CD14-positive monocyte (primary cell): ENCODE measurements at regions not wholly inside any gene's neighbourhood (a gene's known extent, or its start where the extent isn't known, plus 50 kb on each side); places are given as distances from the start of the nearest gene placed in this dataset.

Source experiments
- DNase-seq, 3 donors: peaks; one replicate each; pipeline ENCODE4 v3.0.0-alpha.2; 2011 to 2022
- H2AFZ ChIP-seq: 2 replicates; pipeline ENCODE4 v1.6.0; 2012; ENCODE audit warnings: mild to moderate bottlenecking, low read depth, low read length, inconsistent platforms; ENCODE audit not compliant: insufficient read depth, poor library complexity, severe bottlenecking
- H3K27ac ChIP-seq, 2 donors: 1 replicate in 1 of 2; 2 replicates in 1 of 2; pipeline ENCODE4 v1.5.1; 2012 to 2013; ENCODE audit warnings: low read length in 2 of 2, control low read depth in 1 of 2, inconsistent platforms in 1 of 2, low read depth in 1 of 2, mild to moderate bottlenecking in 1 of 2
- H3K27me3 ChIP-seq, 2 donors: one replicate each; pipeline versions ENCODE4 v1.6.0 to v1.6.1; 2011 to 2013; ENCODE audit warnings: low read length in 2 of 2; ENCODE audit not compliant: control insufficient read depth in 2 of 2, insufficient read depth in 2 of 2
- H3K36me3 ChIP-seq, 2 donors: replicated peaks in 1 of 2; 1 replicate in 1 of 2; 2 replicates in 1 of 2; pipeline versions ENCODE4 v1.5.1 to v1.6.1; 2012 to 2013; ENCODE audit warnings: low read length in 2 of 2, control low read depth in 1 of 2, inconsistent platforms in 1 of 2, mild to moderate bottlenecking in 1 of 2; ENCODE audit not compliant: insufficient read depth in 2 of 2, control insufficient read depth in 1 of 2
- H3K4me1 ChIP-seq, 2 donors: 1 replicate in 1 of 2; 2 replicates in 1 of 2; pipeline versions ENCODE4 v1.5.1 to v1.6.1; 2012 to 2013; ENCODE audit warnings: low read length in 2 of 2, control low read depth in 1 of 2, inconsistent platforms in 1 of 2, mild to moderate bottlenecking in 1 of 2, moderate library complexity in 1 of 2; ENCODE audit not compliant: insufficient read depth in 2 of 2, control insufficient read depth in 1 of 2
- H3K4me2 ChIP-seq: replicated peaks from 2 replicates; pipeline ENCODE3; 2012; ENCODE audit warnings: low read length, moderate library complexity, mild to moderate bottlenecking; ENCODE audit not compliant: poor library complexity, severe bottlenecking; ENCODE audit errors: extremely low read depth
- H3K4me3 ChIP-seq, 3 experiments: fragments of 200-600 bp in 1 of 3; sonication (generic) in 1 of 3; replicated peaks in 1 of 3; 1 replicate in 2 of 3; 2 replicates in 1 of 3; pipeline ENCODE4 v1.5.1; 2011 to 2013; ENCODE audit warnings: low read length in 3 of 3, mild to moderate bottlenecking in 3 of 3, control low read depth in 2 of 3, low read depth in 2 of 3, inconsistent platforms in 1 of 3, moderate library complexity in 1 of 3
- H3K79me2 ChIP-seq: 2 replicates; pipeline ENCODE4 v1.6.0; 2012; ENCODE audit warnings: mild to moderate bottlenecking, control low read depth, inconsistent platforms, low read length, moderate library complexity; ENCODE audit not compliant: insufficient read depth
- H3K9ac ChIP-seq: 2 replicates; pipeline ENCODE4 v1.6.0; 2017; ENCODE audit warnings: low read length, mild to moderate bottlenecking; ENCODE audit not compliant: insufficient read depth, poor library complexity, severe bottlenecking
- H3K9me3 ChIP-seq, 2 donors: replicated peaks in 1 of 2; 1 replicate in 1 of 2; 2 replicates in 1 of 2; pipeline versions ENCODE4 v1.5.1 to v1.6.1; 2012 to 2013; ENCODE audit warnings: low read length in 2 of 2, control low read depth in 1 of 2; ENCODE audit not compliant: control insufficient read depth in 1 of 2, insufficient read depth in 1 of 2
- H4K20me1 ChIP-seq: 2 replicates; pipeline ENCODE4 v1.6.0; 2012; ENCODE audit warnings: mild to moderate bottlenecking, low read length, control low read depth, moderate library complexity; ENCODE audit not compliant: insufficient read depth
- H3K27ac Mint-ChIP-seq, 7 donors: one replicate each; pipeline ENCODE4 v1.8.0; 2020; ENCODE audit warnings: mild to moderate bottlenecking in 7 of 7, mixed read lengths in 7 of 7, moderate library complexity in 6 of 7, inconsistent platforms in 2 of 7
- H3K27me3 Mint-ChIP-seq, 3 donors: one replicate each; pipeline ENCODE4 v1.8.0; 2021 to 2022; ENCODE audit warnings: low read depth in 3 of 3, mild to moderate bottlenecking in 3 of 3, mixed read lengths in 3 of 3, moderate library complexity in 3 of 3, inconsistent platforms in 1 of 3
- H3K36me3 Mint-ChIP-seq, 2 donors: one replicate each; pipeline ENCODE4 v1.8.0; 2020; ENCODE audit warnings: mixed read lengths in 2 of 2, inconsistent platforms in 1 of 2, mild to moderate bottlenecking in 1 of 2
- H3K4me1 Mint-ChIP-seq: one replicate; pipeline ENCODE4 v1.8.0; 2020; ENCODE audit warnings: mild to moderate bottlenecking, mixed read lengths
- H3K4me3 Mint-ChIP-seq, 2 donors: one replicate each; pipeline ENCODE4 v1.8.0; 2020; ENCODE audit warnings: mild to moderate bottlenecking in 2 of 2, mixed read lengths in 2 of 2, moderate library complexity in 1 of 2
- H3K9me3 Mint-ChIP-seq, 7 donors: one replicate each; pipeline ENCODE4 v1.8.0; 2020 to 2022; ENCODE audit warnings: mixed read lengths in 7 of 7, mild to moderate bottlenecking in 6 of 7, moderate library complexity in 6 of 7, inconsistent platforms in 2 of 7
- WGBS: methylation state at CpG from one replicate; pipeline ENCODE4 v1.1.5; 2013; ENCODE audit warnings: missing lambda C conversion rate; ENCODE audit not compliant: insufficient coverage; 5-methylcytosine and 5-hydroxymethylcytosine counted together
- intact Hi-C, 2 donors: fragments of 100-400 bp; cut with micrococcal nuclease; formaldehyde crosslinking; loops; one replicate each; pipeline versions ENCODE4 v1.15.0 to v1.15.1; 2023
- TF ChIP-seq, protein P1 (sequence below): fragments of 200-600 bp; IDR thresholded peaks from one replicate; pipeline ENCODE4 v1.8.0; 2022; ENCODE audit warnings: antibody characterized with exemption, mild to moderate bottlenecking

DNA sequence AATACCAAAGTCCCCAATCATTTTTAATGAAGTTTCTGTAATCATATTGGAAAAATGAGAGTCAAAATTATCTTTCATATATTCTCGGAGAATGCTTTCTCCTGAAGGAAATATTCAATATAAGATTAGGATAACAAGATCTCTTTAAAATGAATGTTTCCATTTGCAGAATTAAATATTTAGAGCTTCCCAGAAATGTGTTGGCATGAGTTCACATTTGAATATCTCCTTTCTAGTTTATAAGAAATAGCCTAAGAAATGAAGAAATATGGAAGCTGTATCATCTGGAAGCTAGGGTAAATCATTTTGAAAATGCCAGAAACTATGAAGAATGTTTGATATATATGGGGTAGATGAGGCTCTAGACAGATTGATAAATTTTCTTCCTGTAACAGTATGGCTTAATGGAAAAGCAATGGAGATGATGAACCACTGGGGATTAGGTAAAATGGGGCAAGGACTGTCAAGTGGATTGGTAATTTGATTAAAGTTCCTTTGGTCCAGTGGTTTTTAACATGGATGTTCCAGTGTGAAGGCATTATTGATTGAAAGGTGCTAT is 184.6 kb upstream of the ZNF804A start:
- no peak overlapping the region for H3K4me3 ChIP-seq
- H3K27ac ChIP-seq = no peak overlapping the region
- H4K20me1 ChIP-seq = no peaks in the 10 kb centered on the region
- TF ChIP-seq, protein P1, sequence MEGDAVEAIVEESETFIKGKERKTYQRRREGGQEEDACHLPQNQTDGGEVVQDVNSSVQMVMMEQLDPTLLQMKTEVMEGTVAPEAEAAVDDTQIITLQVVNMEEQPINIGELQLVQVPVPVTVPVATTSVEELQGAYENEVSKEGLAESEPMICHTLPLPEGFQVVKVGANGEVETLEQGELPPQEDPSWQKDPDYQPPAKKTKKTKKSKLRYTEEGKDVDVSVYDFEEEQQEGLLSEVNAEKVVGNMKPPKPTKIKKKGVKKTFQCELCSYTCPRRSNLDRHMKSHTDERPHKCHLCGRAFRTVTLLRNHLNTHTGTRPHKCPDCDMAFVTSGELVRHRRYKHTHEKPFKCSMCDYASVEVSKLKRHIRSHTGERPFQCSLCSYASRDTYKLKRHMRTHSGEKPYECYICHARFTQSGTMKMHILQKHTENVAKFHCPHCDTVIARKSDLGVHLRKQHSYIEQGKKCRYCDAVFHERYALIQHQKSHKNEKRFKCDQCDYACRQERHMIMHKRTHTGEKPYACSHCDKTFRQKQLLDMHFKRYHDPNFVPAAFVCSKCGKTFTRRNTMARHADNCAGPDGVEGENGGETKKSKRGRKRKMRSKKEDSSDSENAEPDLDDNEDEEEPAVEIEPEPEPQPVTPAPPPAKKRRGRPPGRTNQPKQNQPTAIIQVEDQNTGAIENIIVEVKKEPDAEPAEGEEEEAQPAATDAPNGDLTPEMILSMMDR = no peak
- no peak overlapping the region for H2AFZ ChIP-seq
- no peaks in the 10 kb centered on the region for H3K36me3 Mint-ChIP-seq
- H3K27me3 Mint-ChIP-seq = no peaks in the 10 kb centered on the region
- H3K79me2 ChIP-seq = no peaks in the 10 kb centered on the region
- intact Hi-C loops = no loop called here
- H3K36me3 ChIP-seq = no peaks in the 10 kb centered on the region
- no peak overlapping the region for H3K4me2 ChIP-seq
- no peaks in the 10 kb centered on the region for H3K9me3 ChIP-seq
- H3K4me3 Mint-ChIP-seq = no peak overlapping the region
- H3K27me3 ChIP-seq = no peaks in the 10 kb centered on the region
- DNase-seq = no peak
- peaks cover 0 to 2% (median 0%) of the 10 kb centered on the region in 7 donors for H3K9me3 Mint-ChIP-seq
- no peaks in the 10 kb centered on the region for H3K4me1 ChIP-seq
- H3K27ac Mint-ChIP-seq = no peak overlapping the region
- no peak overlapping the region for H3K9ac ChIP-seq
- no peaks in the 10 kb centered on the region for H3K4me1 Mint-ChIP-seq
- no CpG with 5 or more reads among the region's 1 CpG for WGBS

DNA sequence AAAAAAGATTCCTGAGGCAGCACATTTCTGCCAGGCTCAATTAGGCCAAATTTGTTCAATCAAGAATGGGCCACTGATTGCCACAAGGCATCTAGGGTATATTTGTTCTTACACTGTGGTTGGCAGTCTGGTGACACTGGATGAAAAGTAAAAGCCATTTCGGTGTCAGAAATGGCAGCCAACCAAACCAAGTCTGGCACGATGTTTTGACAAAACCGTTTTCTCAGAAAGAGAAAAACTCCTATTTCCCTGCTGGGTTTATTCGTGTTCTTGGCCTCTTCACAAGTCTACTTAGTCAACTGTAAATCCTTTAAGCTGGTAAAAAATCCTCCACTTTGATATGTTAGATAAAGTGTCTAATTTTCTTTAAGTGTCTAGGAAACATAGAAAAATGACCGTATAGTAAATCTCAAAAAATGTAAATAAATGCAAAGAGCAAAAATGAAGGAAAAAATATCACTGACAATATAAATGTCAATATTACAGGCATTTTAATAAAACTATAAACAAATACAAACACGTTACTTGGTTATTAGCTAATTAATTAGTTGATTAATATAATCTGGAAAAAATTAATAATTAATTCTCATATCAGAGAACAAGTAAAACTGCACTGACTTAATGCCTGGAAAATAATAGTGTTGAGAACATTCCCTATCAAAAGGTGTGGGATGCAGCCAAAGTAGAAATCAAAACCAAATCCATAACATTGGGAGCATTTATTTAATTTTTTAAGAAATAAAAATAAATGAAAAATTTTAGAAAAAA is 182.0 kb upstream of the ZNF804A start:
- H3K4me1 Mint-ChIP-seq = no peaks in the 10 kb centered on the region

More for the DNA sequence above, 182.0 kb upstream of the ZNF804A start:
- Histone ChIP-seq H3K9ac (no peak overlapping the region), H2AFZ (no peak overlapping the region), H3K27me3 (no peaks in the 10 kb centered on the region), H3K4me1 (no peaks in the 10 kb centered on the region), H3K36me3 (no peaks in the 10 kb centered on the region), H3K79me2 (no peaks in the 10 kb centered on the region), H4K20me1 (no peaks in the 10 kb centered on the region), H3K9me3 (no peaks in the 10 kb centered on the region), H3K27ac (no peak overlapping the region), H3K4me3 (no peak overlapping the region), H3K4me2 (no peak overlapping the region)
- Mint-ChIP-seq H3K9me3 (peaks cover 0 to 2% (median under 1%) of the 10 kb centered on the region in 7 donors), H3K27me3 (no peaks in the 10 kb centered on the region), H3K36me3 (no peaks in the 10 kb centered on the region), H3K27ac (no peak overlapping the region), H3K4me3 (no peak overlapping the region)
- TF ChIP-seq, protein P1 = no peak
- intact Hi-C loops = no loop called here
- WGBS = 60% methylated on average over 1 of the region's 6 CpGs
- DNase-seq = no peak
